OCI-LY3 (cell line): ENCODE measurements at regions not wholly inside any gene's neighbourhood (a gene's known extent, or its start where the extent isn't known, plus 50 kb on each side); places are given as distances from the start of the nearest gene placed in this dataset.
A peak's percentile ranks its signal among the peaks of the same experiment; 100 is the strongest.

Experiments
- CTCF ChIP-seq: fragments of 200-600, 300-600 bp; sonication (generic); IDR thresholded peaks from 2 replicates; pipeline ENCODE4 v1.5.1; 2014; ENCODE audit warnings: antibody characterized with exemption, low read length, low read depth
- EZH2phosphoT487 ChIP-seq: fragments of 200-600 bp; shearing (Covaris generic); IDR thresholded peaks from 2 replicates; pipeline ENCODE4 v1.6.1; 2018; ENCODE audit warnings: antibody characterized with exemption, mixed run types, low read depth

GRCh38 chr3:66816090-66816761, 181.9 kb upstream of the KBTBD8 start:
- peak; percentile 52 for TF ChIP-seq CTCF
- TF ChIP-seq EZH2phosphoT487, result no peak
